H1 (cell line): ENCODE measurements at regions not wholly inside any gene's neighbourhood (a gene's known extent, or its start where the extent isn't known, plus 50 kb on each side); places are given as distances from the start of the nearest gene placed in this dataset.

Experiments used
- CBX8 ChIP-seq: fragments of 300-800, 300-1000 bp; sonication (generic); IDR thresholded peaks from 2 replicates; pipeline ENCODE4 v1.7.1; 2016; ENCODE audit warnings: low read depth, low read length, borderline replicate concordance
- FOSL1 ChIP-seq: IDR thresholded peaks from 2 replicates; pipeline ENCODE4 v1.6.1; 2011; ENCODE audit warnings: mild to moderate bottlenecking, low read depth, low read length, moderate library complexity; ENCODE audit not compliant: insufficient read depth
- HDAC6 ChIP-seq: IDR thresholded peaks from one replicate; pipeline ENCODE4 v1.7.1; 2012; ENCODE audit warnings: low read depth, mild to moderate bottlenecking, inconsistent platforms, low read length, moderate library complexity
- JUND ChIP-seq: IDR thresholded peaks from 2 replicates; pipeline ENCODE4 v1.6.1; 2011; ENCODE audit warnings: mild to moderate bottlenecking, improper control_type of control experiment, low read length
- MAFK ChIP-seq: IDR thresholded peaks from 2 replicates; pipeline ENCODE4 v1.6.1; 2012; ENCODE audit warnings: low read depth, mild to moderate bottlenecking, improper control_type of control experiment, low read length
- POLR2A ChIP-seq, 2 experiments: IDR thresholded peaks; 1 replicate in 1 of 2; 2 replicates in 1 of 2; pipeline ENCODE4 v1.6.1; 2011; ENCODE audit warnings: low read depth in 2 of 2, low read length in 2 of 2, mild to moderate bottlenecking in 2 of 2; ENCODE audit errors: control extremely low read depth in 1 of 2
- RXRA ChIP-seq: IDR thresholded peaks from 2 replicates; pipeline ENCODE4 v1.6.1; 2011; ENCODE audit warnings: low read depth, mild to moderate bottlenecking, low read length, moderate library complexity; ENCODE audit not compliant: insufficient read depth
- SIN3A ChIP-seq, 2 experiments: IDR thresholded peaks in 1 of 2; conservative IDR thresholded peaks in 1 of 2; 2 replicates each; pipeline ENCODE4 v1.6.1; 2011 to 2012; ENCODE audit warnings: low read length in 2 of 2, improper control_type of control experiment in 1 of 2, low read depth in 1 of 2, mild to moderate bottlenecking in 1 of 2
- SP1 ChIP-seq: IDR thresholded peaks from 2 replicates; pipeline ENCODE4 v1.6.1; 2011; ENCODE audit warnings: low read depth, low read length
- SP2 ChIP-seq: IDR thresholded peaks from 2 replicates; pipeline ENCODE4 v1.6.1; 2012; ENCODE audit warnings: mild to moderate bottlenecking, low read length, inconsistent platforms
- ZNF274 ChIP-seq: IDR thresholded peaks from 2 replicates; pipeline ENCODE4 v1.7.0; 2012; ENCODE audit warnings: low read length, borderline replicate concordance; ENCODE audit errors: extremely low read depth
- TF ChIP-seq, protein P1 (sequence below), 3 experiments: IDR thresholded peaks; 1 replicate in 2 of 3; 2 replicates in 1 of 3; pipeline versions ENCODE4 v1.5.1 to v1.6.1; 2011; ENCODE audit warnings: low read length in 3 of 3, mild to moderate bottlenecking in 3 of 3, inconsistent platforms in 2 of 3, low read depth in 1 of 3, moderate library complexity in 1 of 3; ENCODE audit not compliant: insufficient read depth in 1 of 3; ENCODE audit errors: control extremely low read depth in 1 of 3
- TF ChIP-seq, protein P2 (sequence below): IDR thresholded peaks from 2 replicates; pipeline ENCODE4 v1.6.1; 2012; ENCODE audit warnings: inconsistent platforms

DNA sequence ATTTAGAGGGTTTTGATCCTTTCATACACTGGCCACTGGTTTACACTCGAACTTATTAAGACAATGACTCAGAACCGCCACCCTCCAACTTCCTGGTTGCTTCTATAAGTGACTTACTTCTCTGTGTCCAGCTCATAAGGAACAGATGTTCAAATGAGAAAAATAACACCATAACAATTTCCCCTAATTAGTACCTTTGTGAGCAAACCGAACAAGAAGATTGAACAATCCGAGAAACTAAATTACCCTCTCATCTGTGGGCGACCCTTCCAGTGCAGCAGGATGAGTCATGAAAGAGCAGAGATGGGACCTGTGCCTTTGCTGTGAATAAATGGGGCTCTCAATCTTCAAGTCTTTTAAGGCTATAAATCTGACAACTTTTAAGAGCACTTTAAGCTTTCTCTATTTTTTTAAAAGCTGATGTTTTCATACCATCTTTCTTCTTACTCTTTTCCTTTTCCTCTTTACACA lies 146.8 kb upstream of the RASSF8 start:
- TF ChIP-seq, protein P1, sequence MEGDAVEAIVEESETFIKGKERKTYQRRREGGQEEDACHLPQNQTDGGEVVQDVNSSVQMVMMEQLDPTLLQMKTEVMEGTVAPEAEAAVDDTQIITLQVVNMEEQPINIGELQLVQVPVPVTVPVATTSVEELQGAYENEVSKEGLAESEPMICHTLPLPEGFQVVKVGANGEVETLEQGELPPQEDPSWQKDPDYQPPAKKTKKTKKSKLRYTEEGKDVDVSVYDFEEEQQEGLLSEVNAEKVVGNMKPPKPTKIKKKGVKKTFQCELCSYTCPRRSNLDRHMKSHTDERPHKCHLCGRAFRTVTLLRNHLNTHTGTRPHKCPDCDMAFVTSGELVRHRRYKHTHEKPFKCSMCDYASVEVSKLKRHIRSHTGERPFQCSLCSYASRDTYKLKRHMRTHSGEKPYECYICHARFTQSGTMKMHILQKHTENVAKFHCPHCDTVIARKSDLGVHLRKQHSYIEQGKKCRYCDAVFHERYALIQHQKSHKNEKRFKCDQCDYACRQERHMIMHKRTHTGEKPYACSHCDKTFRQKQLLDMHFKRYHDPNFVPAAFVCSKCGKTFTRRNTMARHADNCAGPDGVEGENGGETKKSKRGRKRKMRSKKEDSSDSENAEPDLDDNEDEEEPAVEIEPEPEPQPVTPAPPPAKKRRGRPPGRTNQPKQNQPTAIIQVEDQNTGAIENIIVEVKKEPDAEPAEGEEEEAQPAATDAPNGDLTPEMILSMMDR (IDR thresholded peaks at IDR 0.05; ENCODE audit: control extremely low read depth in 1 of 3, insufficient read depth in 1 of 3, low read depth in 1 of 3, low read length in 3 of 3): no peak
- TF ChIP-seq SP1 (no peak), HDAC6 (no peak), CBX8 (no peak), FOSL1 (no peak), JUND (no peak), POLR2A (IDR thresholded peaks at IDR 0.05; ENCODE audit: control extremely low read depth in 1 of 2, low read depth in 2 of 2, low read length in 2 of 2) (no peak), SIN3A (conservative IDR thresholded peaks at IDR 0.05 in 1 of 2, IDR thresholded peaks at IDR 0.05 in 1 of 2; ENCODE audit: low read depth in 1 of 2, low read length in 2 of 2) (no peak), MAFK (no peak), SP2 (no peak), RXRA (no peak), ZNF274 (no peak)
- TF ChIP-seq, protein P2, sequence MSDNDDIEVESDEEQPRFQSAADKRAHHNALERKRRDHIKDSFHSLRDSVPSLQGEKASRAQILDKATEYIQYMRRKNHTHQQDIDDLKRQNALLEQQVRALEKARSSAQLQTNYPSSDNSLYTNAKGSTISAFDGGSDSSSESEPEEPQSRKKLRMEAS: no peak
